Osteoblast (primary cell): ENCODE measurements at regions not wholly inside any gene's neighbourhood (a gene's known extent, or its start where the extent isn't known, plus 50 kb on each side); places are given as distances from the start of the nearest gene placed in this dataset.

Experiments
- DNase-seq: peaks from one replicate; pipeline ENCODE4 v3.0.0; 2011; ENCODE audit warnings: low spot score, mixed read lengths; ENCODE audit not compliant: insufficient read length; ENCODE audit errors: missing footprints
- H2AFZ ChIP-seq: 2 replicates; pipeline ENCODE4 v1.6.0; 2011; ENCODE audit warnings: mild to moderate bottlenecking, low read length
- H3K27ac ChIP-seq: 2 replicates; pipeline ENCODE4 v1.5.1; 2011; ENCODE audit warnings: mild to moderate bottlenecking, low read depth, low read length, moderate library complexity
- H3K27me3 ChIP-seq: 2 replicates; pipeline ENCODE4 v1.6.0; 2012; ENCODE audit warnings: mild to moderate bottlenecking, control low read depth, inconsistent platforms, low read length, moderate library complexity; ENCODE audit not compliant: insufficient read depth
- H3K36me3 ChIP-seq: 2 replicates; pipeline ENCODE4 v1.5.1; 2011; ENCODE audit warnings: mild to moderate bottlenecking, low read length, control low read depth, moderate library complexity; ENCODE audit not compliant: insufficient read depth
- H3K4me1 ChIP-seq: 2 replicates; pipeline ENCODE4 v1.5.1; 2011; ENCODE audit warnings: mild to moderate bottlenecking, low read length, control low read depth, moderate library complexity; ENCODE audit not compliant: insufficient read depth
- H3K4me2 ChIP-seq: 2 replicates; pipeline ENCODE4 v1.6.0; 2011; ENCODE audit warnings: mild to moderate bottlenecking, low read length; ENCODE audit not compliant: insufficient read depth
- H3K4me3 ChIP-seq: fragments of 200-600 bp; sonication (generic); 3 replicates; pipeline ENCODE4 v1.5.1; 2012; ENCODE audit warnings: mild to moderate bottlenecking, low read length, inconsistent platforms; ENCODE audit not compliant: insufficient read depth
- H3K79me2 ChIP-seq: 2 replicates; pipeline ENCODE4 v1.6.0; 2012; ENCODE audit warnings: mild to moderate bottlenecking, low read length, control low read depth, inconsistent platforms; ENCODE audit not compliant: insufficient read depth
- H3K9me3 ChIP-seq: 2 replicates; pipeline ENCODE4 v1.5.1; 2011; ENCODE audit warnings: low read depth, low read length, control low read depth
- H4K20me1 ChIP-seq: 2 replicates; pipeline ENCODE4 v1.6.0; 2012; ENCODE audit warnings: mild to moderate bottlenecking, low read length, control low read depth; ENCODE audit not compliant: insufficient read depth
- CTCF ChIP-seq: IDR thresholded peaks from 2 replicates; pipeline ENCODE4 v1.5.1; 2011; ENCODE audit warnings: mild to moderate bottlenecking, low read depth, low read length, moderate library complexity; ENCODE audit errors: extremely low read depth

GRCh38 chr1:191697556-191697955, 460.7 kb upstream of the RGS18 start:
- Histone ChIP-seq H3K27me3 (no peaks in the 10 kb centered on the region), H2AFZ (no peak overlapping the region), H3K4me2 (no peak overlapping the region), H3K27ac (no peak overlapping the region), H4K20me1 (no peaks in the 10 kb centered on the region), H3K4me3 (no peak overlapping the region), H3K4me1 (no peaks in the 10 kb centered on the region), H3K9me3 (no peaks in the 10 kb centered on the region), H3K36me3 (no peaks in the 10 kb centered on the region), H3K79me2 (no peaks in the 10 kb centered on the region)
- no peak for DNase-seq
- TF ChIP-seq CTCF, result no peak

GRCh38 chr1:191698246-191698645, 460.0 kb upstream of the RGS18 start:
- Histone ChIP-seq H3K4me3 (no peak overlapping the region), H3K79me2 (no peaks in the 10 kb centered on the region), H4K20me1 (no peaks in the 10 kb centered on the region), H3K27me3 (no peaks in the 10 kb centered on the region), H2AFZ (no peak overlapping the region), H3K4me1 (no peaks in the 10 kb centered on the region), H3K36me3 (no peaks in the 10 kb centered on the region), H3K27ac (no peak overlapping the region), H3K4me2 (no peak overlapping the region), H3K9me3 (no peaks in the 10 kb centered on the region)
- DNase-seq, result no peak
- TF ChIP-seq CTCF, result no peak

GRCh38 chr1:191699343-191699742, 458.9 kb upstream of the RGS18 start:
- Histone ChIP-seq H3K9me3 (no peaks in the 10 kb centered on the region), H3K27me3 (no peaks in the 10 kb centered on the region), H3K36me3 (no peaks in the 10 kb centered on the region), H2AFZ (no peak overlapping the region), H3K4me2 (no peak overlapping the region), H3K4me3 (no peak overlapping the region), H4K20me1 (no peaks in the 10 kb centered on the region), H3K27ac (no peak overlapping the region), H3K79me2 (no peaks in the 10 kb centered on the region), H3K4me1 (no peaks in the 10 kb centered on the region)
- no peak for TF ChIP-seq CTCF
- DNase-seq, result no peak

- DNase-seq, result no peak
- Histone ChIP-seq H3K4me3 (no peak overlapping the region), H3K4me1 (no peaks in the 10 kb centered on the region), H3K36me3 (no peaks in the 10 kb centered on the region), H3K4me2 (no peak overlapping the region), H2AFZ (no peak overlapping the region), H3K27me3 (no peaks in the 10 kb centered on the region), H4K20me1 (no peaks in the 10 kb centered on the region), H3K79me2 (no peaks in the 10 kb centered on the region), H3K9me3 (no peaks in the 10 kb centered on the region), H3K27ac (no peak overlapping the region)
- TF ChIP-seq CTCF, result no peak
Observed at GRCh38 chr1:191700922-191701321, 457.3 kb upstream of the RGS18 start.
